Gastroesophageal sphincter (tissue), 4 donors: ENCODE measurements at regions not wholly inside any gene's neighbourhood (a gene's known extent, or its start where the extent isn't known, plus 50 kb on each side); places are given as distances from the start of the nearest gene placed in this dataset.
"Not testable (repeated sequence)": the region's sequence is repeated elsewhere in the genome, so short reads cannot be mapped to it uniquely, and the experiment has no call there.

ENCODE experiments used
- ATAC-seq: fragments of 150-250 bp; one replicate; pipeline ENCODE4 v1.9.1; 2016; ENCODE audit warnings: mild to moderate bottlenecking, moderate library complexity
- H3K27ac ChIP-seq, 4 donors: fragments of 200-600 bp; sonication (generic) in 3 of 4; 1 replicate in 3 of 4; 2 replicates in 1 of 4; pipeline ENCODE4 v1.5.1; 2016 to 2019
- H3K27me3 ChIP-seq: fragments of 200-600 bp; sonication (generic); one replicate; pipeline ENCODE4 v1.5.1; 2019
- H3K36me3 ChIP-seq, 2 donors: fragments of 200-600 bp; sonication (generic); one replicate each; pipeline ENCODE4 v1.5.1; 2019; ENCODE audit warnings: control low read depth in 1 of 2
- H3K4me1 ChIP-seq, 3 donors: fragments of 200-600 bp; sonication (generic); 1 replicate in 2 of 3; 2 replicates in 1 of 3; pipeline ENCODE4 v1.5.1; 2016 to 2019; ENCODE audit warnings: control low read depth in 2 of 3
- H3K4me3 ChIP-seq, 2 donors: fragments of 200-600 bp; sonication (generic); one replicate each; pipeline ENCODE4 v1.5.1; 2019; ENCODE audit warnings: mild to moderate bottlenecking in 1 of 2, moderate library complexity in 1 of 2
- H3K9me3 ChIP-seq, 3 donors: fragments of 200-600 bp; sonication (generic); one replicate each; pipeline ENCODE4 v1.5.1; 2017 to 2019; ENCODE audit warnings: control low read depth in 2 of 3
- EP300 ChIP-seq: sonication (generic); formaldehyde crosslinking; IDR thresholded peaks from one replicate; pipeline ENCODE4 v1.6.1; 2017; ENCODE audit warnings: antibody characterized with exemption, mild to moderate bottlenecking
- POLR2A ChIP-seq, 2 donors: fragments of 450-650 bp; IDR thresholded peaks; one replicate each; pipeline ENCODE4 v1.6.1; 2017; ENCODE audit warnings: antibody characterized with exemption in 2 of 2, mild to moderate bottlenecking in 2 of 2, moderate library complexity in 1 of 2
- POLR2AphosphoS5 ChIP-seq: sonication (generic); formaldehyde crosslinking; IDR thresholded peaks from one replicate; pipeline ENCODE4 v1.6.1; 2017; ENCODE audit warnings: antibody characterized with exemption
- WGBS, 2 donors: methylation state at CpG; one replicate each; pipeline ENCODE4 v1.1.5; 2018; ENCODE audit warnings: low coverage in 1 of 2; 5-methylcytosine and 5-hydroxymethylcytosine counted together
- TF ChIP-seq, protein P1 (sequence below), 4 experiments: fragments of 200-600 bp in 2 of 4; fragments of 450-650 bp in 2 of 4; sonication (generic) in 1 of 4; IDR thresholded peaks; one replicate each; pipeline ENCODE4 v1.5.1; 2017 to 2019; ENCODE audit warnings: antibody characterized with exemption in 4 of 4, mild to moderate bottlenecking in 2 of 4, moderate library complexity in 2 of 4

DNA sequence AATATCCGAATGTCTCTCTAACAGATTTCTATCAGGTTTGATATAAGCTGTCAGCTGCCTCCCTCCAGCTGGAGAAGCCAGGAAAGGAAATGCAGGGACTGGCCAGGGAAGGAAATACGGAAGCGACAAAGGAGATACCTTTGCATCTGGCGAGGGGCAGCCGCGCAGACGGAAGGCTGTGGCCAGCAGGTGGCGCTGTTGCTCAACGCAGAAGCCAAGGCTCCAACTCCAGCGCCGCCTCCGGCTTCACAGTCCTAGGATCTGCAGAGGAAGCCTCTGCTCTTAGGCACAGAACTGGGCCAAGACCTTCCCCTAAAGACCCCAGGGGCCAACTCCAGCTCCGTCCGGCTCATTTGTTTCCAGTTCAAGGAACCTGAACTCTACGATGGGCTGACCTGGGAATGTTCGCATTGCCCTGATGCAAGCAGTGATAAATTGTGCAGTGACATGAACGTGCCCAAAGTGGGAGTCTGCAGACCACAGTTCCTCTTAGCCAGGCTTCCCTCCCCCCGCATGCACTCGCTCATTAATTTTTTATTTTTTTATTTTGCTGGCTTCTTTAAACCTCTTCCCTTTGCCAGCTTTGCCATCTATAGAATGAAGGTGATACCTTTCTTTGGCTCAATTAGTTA lies 97.3 kb upstream of the LYZL2 start:
- H3K4me3 ChIP-seq, H3K9me3 ChIP-seq, H3K27me3 ChIP-seq, H3K27ac ChIP-seq, H3K4me1 ChIP-seq, H3K36me3 ChIP-seq: not testable (repeated sequence)
- peak; percentile 92 for ATAC-seq
- 4% methylated on average over 8 to 11 of the region's 19 CpGs for WGBS, 2 donors
- TF ChIP-seq, protein P1, sequence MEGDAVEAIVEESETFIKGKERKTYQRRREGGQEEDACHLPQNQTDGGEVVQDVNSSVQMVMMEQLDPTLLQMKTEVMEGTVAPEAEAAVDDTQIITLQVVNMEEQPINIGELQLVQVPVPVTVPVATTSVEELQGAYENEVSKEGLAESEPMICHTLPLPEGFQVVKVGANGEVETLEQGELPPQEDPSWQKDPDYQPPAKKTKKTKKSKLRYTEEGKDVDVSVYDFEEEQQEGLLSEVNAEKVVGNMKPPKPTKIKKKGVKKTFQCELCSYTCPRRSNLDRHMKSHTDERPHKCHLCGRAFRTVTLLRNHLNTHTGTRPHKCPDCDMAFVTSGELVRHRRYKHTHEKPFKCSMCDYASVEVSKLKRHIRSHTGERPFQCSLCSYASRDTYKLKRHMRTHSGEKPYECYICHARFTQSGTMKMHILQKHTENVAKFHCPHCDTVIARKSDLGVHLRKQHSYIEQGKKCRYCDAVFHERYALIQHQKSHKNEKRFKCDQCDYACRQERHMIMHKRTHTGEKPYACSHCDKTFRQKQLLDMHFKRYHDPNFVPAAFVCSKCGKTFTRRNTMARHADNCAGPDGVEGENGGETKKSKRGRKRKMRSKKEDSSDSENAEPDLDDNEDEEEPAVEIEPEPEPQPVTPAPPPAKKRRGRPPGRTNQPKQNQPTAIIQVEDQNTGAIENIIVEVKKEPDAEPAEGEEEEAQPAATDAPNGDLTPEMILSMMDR (IDR thresholded peaks at IDR 0.05) = peak; percentile 45 to 67 (median 54)

DNA sequence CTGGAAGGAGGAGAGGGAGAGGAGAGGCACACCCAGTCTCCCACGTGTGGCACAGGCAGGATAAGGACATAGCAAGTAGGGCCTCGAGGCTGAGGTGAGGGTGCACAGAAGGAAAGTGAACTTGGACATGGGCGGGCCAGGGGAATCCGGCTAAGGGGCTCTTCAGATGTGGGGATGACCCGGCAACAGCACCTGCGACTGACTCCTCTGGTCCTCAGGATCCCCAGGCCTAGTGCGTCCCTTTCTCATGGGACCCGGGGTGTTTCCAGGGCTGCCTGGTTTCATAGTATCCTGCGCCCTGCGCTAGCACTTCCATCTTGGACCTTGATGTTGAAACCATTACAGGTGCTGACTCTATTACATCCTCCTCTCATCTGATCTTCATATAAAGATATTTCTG lies 96.1 kb upstream of the LYZL2 start:
- no peak for TF ChIP-seq POLR2AphosphoS5
- no peak for TF ChIP-seq EP300
- TF ChIP-seq, protein P1 (IDR thresholded peaks at IDR 0.05) = no peak
- no peak for TF ChIP-seq POLR2A (IDR thresholded peaks at IDR 0.05)
- H3K4me1 ChIP-seq = peaks cover 0 to 4% (median 0%) of the 10 kb centered on the region in 3 donors
- no peak for ATAC-seq
- H3K36me3 ChIP-seq = no peaks in the 10 kb centered on the region
- WGBS, 2 donors = 80 to 92% methylated on average over 1 to 4 of the region's 10 CpGs
- H3K27me3 ChIP-seq = no peaks in the 10 kb centered on the region
- H3K9me3 ChIP-seq = no peaks in the 10 kb centered on the region
- no peak overlapping the region for H3K27ac ChIP-seq
- H3K4me3 ChIP-seq = no peak overlapping the region

DNA sequence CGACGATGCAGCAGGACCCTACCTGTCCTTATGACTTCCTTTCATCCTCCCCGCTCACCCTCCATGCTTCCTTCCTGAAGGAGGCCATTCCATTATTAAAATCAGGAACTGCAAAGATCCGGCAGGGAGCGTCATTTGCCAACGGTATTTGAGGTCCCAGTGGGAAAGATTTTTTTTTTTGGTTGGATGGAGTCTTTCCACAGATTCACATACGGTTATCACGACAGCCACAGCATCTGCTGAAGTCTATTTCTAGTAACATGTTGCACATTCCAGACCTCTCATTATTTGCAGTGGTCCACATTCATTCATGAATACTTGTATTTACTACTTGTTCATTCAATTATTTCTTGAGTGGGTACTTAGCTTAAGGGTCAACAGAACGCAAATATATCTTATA lies 94.7 kb upstream of the LYZL2 start:
- Histone ChIP-seq H3K4me3 (no peak overlapping the region), H3K9me3 (no peaks in the 10 kb centered on the region), H3K4me1 (peaks cover 0 to 4% (median 0%) of the 10 kb centered on the region in 3 donors), H3K27ac (no peak overlapping the region), H3K36me3 (no peaks in the 10 kb centered on the region), H3K27me3 (no peaks in the 10 kb centered on the region)
- no peak for ATAC-seq
- TF ChIP-seq POLR2A (IDR thresholded peaks at IDR 0.05) = no peak
- no peak for TF ChIP-seq POLR2AphosphoS5
- no peak for TF ChIP-seq EP300
- TF ChIP-seq, protein P1 (IDR thresholded peaks at IDR 0.05) = no peak
- 51 to 73% methylated on average over 7 to 8 of the region's 9 CpGs for WGBS, 2 donors

DNA sequence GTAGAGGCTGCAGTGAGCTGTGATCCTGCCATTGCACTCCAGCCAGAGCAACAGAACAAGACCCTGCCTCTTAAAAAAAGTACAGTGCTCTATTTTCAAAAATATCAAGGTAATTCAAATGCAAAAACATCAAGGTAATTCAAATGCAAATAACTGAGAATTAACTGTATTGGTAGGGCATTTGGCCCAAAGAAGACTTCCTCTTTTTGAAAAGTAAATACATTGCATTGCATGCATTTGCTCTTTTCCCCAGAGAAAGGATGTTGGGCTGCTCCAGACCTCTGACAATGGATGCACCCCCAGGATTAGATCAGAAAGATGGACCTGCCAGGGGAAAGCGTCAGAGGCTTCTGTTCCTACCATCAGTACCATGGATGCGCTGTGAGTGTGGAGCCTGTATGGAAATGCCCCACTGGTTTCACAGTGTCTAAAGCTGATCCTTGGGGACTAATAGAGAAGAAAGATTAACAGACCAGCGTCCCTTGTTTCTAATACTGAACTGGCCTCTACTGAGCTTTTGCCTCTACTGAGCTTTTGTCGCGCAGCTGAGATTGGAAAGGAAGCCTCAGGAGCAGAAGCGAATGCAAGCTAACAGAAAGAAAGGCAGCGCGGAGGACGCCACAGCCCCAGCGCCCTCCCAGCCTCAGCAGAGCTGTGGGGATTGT lies 93.5 kb upstream of the LYZL2 start:
- Histone ChIP-seq H3K4me1 (peaks cover 0 to 4% (median 0%) of the 10 kb centered on the region in 3 donors), H3K36me3 (no peaks in the 10 kb centered on the region), H3K27ac (no peak overlapping the region), H3K4me3 (no peak overlapping the region), H3K27me3 (no peaks in the 10 kb centered on the region), H3K9me3 (no peaks in the 10 kb centered on the region)
- TF ChIP-seq, protein P1 (IDR thresholded peaks at IDR 0.05) = no peak
- no peak for TF ChIP-seq POLR2AphosphoS5
- no peak for TF ChIP-seq EP300
- ATAC-seq = no peak
- 86 to 100% methylated on average over 4 to 7 of the region's 10 CpGs for WGBS, 2 donors

DNA sequence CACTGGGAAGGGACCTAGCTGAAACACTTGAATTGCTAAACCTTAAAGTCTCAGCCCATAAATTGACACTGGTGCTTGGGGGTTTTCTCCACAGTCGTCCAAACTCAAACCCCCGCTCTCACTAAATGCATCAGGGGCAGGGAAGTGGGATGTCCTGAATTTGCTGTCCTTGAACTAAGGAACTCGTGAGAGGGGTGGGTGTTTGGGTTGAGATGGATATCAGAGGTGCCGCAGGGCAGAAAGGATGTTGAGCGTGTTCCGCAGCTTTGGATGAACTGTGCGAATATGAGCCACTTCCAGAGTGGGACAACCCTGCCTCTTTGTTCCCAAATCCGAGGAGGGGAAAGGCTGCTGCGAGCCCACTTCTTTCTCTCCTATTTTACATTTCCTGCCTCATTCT lies 90.3 kb upstream of the LYZL2 start:
- H3K27me3 ChIP-seq = no peaks in the 10 kb centered on the region
- no peaks in the 10 kb centered on the region for H3K4me1 ChIP-seq
- 58 to 73% methylated on average over 4 to 9 of the region's 9 CpGs for WGBS, 2 donors
- H3K9me3 ChIP-seq = no peaks in the 10 kb centered on the region
- H3K27ac ChIP-seq = no peak overlapping the region
- no peak for ATAC-seq
- H3K4me3 ChIP-seq = no peak overlapping the region
- TF ChIP-seq, protein P1 (IDR thresholded peaks at IDR 0.05) = no peak
- TF ChIP-seq EP300 = no peak
- no peak for TF ChIP-seq POLR2AphosphoS5
- no peak for TF ChIP-seq POLR2A (IDR thresholded peaks at IDR 0.05)
- H3K36me3 ChIP-seq = no peaks in the 10 kb centered on the region
